Prostate gland (tissue), 2 donors: ENCODE measurements at regions not wholly inside any gene's neighbourhood (a gene's known extent, or its start where the extent isn't known, plus 50 kb on each side); places are given as distances from the start of the nearest gene placed in this dataset.

Experiments
- DNase-seq: peaks from one replicate; pipeline ENCODE4 v3.0.0-alpha.2; 2019; ENCODE audit warnings: low spot score
- H3K27ac ChIP-seq, 2 donors: fragments of 200-600 bp; sonication (generic); 2 replicates each; pipeline ENCODE4 v1.5.1; 2017 to 2019
- H3K27me3 ChIP-seq: fragments of 200-600 bp; sonication (generic); replicated peaks from 2 replicates; pipeline ENCODE4 v1.5.1; 2019; ENCODE audit not compliant: insufficient read depth
- H3K36me3 ChIP-seq, 2 donors: fragments of 200-600 bp; sonication (generic); 1 replicate in 1 of 2; 2 replicates in 1 of 2; pipeline versions ENCODE4 v1.5.1 to v1.8.1; 2017 to 2019
- H3K4me1 ChIP-seq: fragments of 200-600 bp; sonication (generic); replicated peaks from 2 replicates; pipeline ENCODE4 v1.5.1; 2019
- H3K4me3 ChIP-seq, 2 donors: fragments of 200-600 bp; sonication (generic); 2 replicates each; pipeline ENCODE4 v1.5.1; 2017 to 2019
- H3K9me3 ChIP-seq: fragments of 200-600 bp; sonication (generic); 2 replicates; pipeline ENCODE4 v1.5.1; 2017
- CTCF ChIP-seq, 4 experiments: fragments of 200-600 bp in 2 of 4; fragments of 450-650 bp in 2 of 4; sonication (generic) in 2 of 4; IDR thresholded peaks; 1 replicate in 3 of 4; 2 replicates in 1 of 4; pipeline ENCODE4 v1.5.1; 2016 to 2019; ENCODE audit warnings: antibody characterized with exemption in 4 of 4, mild to moderate bottlenecking in 2 of 4, moderate library complexity in 2 of 4
- POLR2A ChIP-seq: fragments of 450-650 bp; IDR thresholded peaks from one replicate; pipeline ENCODE4 v1.6.1; 2016; ENCODE audit warnings: antibody characterized with exemption, mild to moderate bottlenecking
- POLR2AphosphoS5 ChIP-seq: sonication (generic); formaldehyde crosslinking; IDR thresholded peaks from one replicate; pipeline ENCODE4 v1.6.1; 2017; ENCODE audit warnings: antibody characterized with exemption
- WGBS: methylation state at CpG from one replicate; pipeline ENCODE4 v1.1.5; 2018; 5-methylcytosine and 5-hydroxymethylcytosine counted together
- intact Hi-C: fragments of 100-400 bp; cut with DNase I; formaldehyde crosslinking; loops from one replicate; pipeline ENCODE4 v1.14.2; 2022

- no peak overlapping the region for H3K4me3 ChIP-seq
- DNase-seq: no peak
- 80% methylated on average over 2 of the region's 2 CpGs for WGBS
- intact Hi-C loops: no loop called here
- no peaks in the 10 kb centered on the region for H3K4me1 ChIP-seq
- no peaks in the 10 kb centered on the region for H3K9me3 ChIP-seq
- H3K36me3 ChIP-seq: no peaks in the 10 kb centered on the region
- TF ChIP-seq POLR2A: no peak
- no peak for TF ChIP-seq CTCF (IDR thresholded peaks at IDR 0.05)
- TF ChIP-seq POLR2AphosphoS5: no peak
- no peak overlapping the region for H3K27ac ChIP-seq
- H3K27me3 ChIP-seq: no peaks in the 10 kb centered on the region
Observed at GRCh38 chr4:22245294-22245693, 270.6 kb downstream of the ADGRA3 start.

- intact Hi-C loops: no loop called here
- Histone ChIP-seq H3K9me3 (no peaks in the 10 kb centered on the region), H3K27ac (no peak overlapping the region), H3K36me3 (no peaks in the 10 kb centered on the region), H3K4me3 (no peak overlapping the region), H3K27me3 (no peaks in the 10 kb centered on the region), H3K4me1 (no peaks in the 10 kb centered on the region)
- no peak for DNase-seq
- WGBS: 48% methylated on average over 2 of the region's 2 CpGs
- TF ChIP-seq CTCF (IDR thresholded peaks at IDR 0.05) (no peak), POLR2AphosphoS5 (no peak), POLR2A (no peak)
Observed at GRCh38 chr4:22241415-22241814, 274.5 kb downstream of the ADGRA3 start.

GRCh38 chr4:22240814-22241213 lies 275.1 kb downstream of the ADGRA3 start:
- TF ChIP-seq POLR2AphosphoS5: no peak
- TF ChIP-seq POLR2A: no peak
- no peak for TF ChIP-seq CTCF (IDR thresholded peaks at IDR 0.05)
- H3K27me3 ChIP-seq: no peaks in the 10 kb centered on the region
- no peaks in the 10 kb centered on the region for H3K36me3 ChIP-seq
- intact Hi-C loops: no loop called here
- H3K27ac ChIP-seq: no peak overlapping the region
- 54% methylated on average over 4 of the region's 4 CpGs for WGBS
- H3K4me3 ChIP-seq: no peak overlapping the region
- H3K9me3 ChIP-seq: no peaks in the 10 kb centered on the region
- H3K4me1 ChIP-seq: no peaks in the 10 kb centered on the region
- DNase-seq: no peak

- Histone ChIP-seq H3K4me3 (no peak overlapping the region), H3K9me3 (no peaks in the 10 kb centered on the region), H3K4me1 (no peaks in the 10 kb centered on the region), H3K36me3 (no peaks in the 10 kb centered on the region), H3K27ac (no peak overlapping the region), H3K27me3 (no peaks in the 10 kb centered on the region)
- intact Hi-C loops: no loop called here
- DNase-seq: no peak
- no peak for TF ChIP-seq POLR2A
- no peak for TF ChIP-seq POLR2AphosphoS5
- TF ChIP-seq CTCF (IDR thresholded peaks at IDR 0.05): no peak
- WGBS: 52% methylated on average over 5 of the region's 5 CpGs
Observed at GRCh38 chr4:22238742-22239141, 277.1 kb downstream of the ADGRA3 start.

GRCh38 chr4:22237846-22238494 lies 277.9 kb downstream of the ADGRA3 start:
- H3K9me3 ChIP-seq: no peaks in the 10 kb centered on the region
- no peak for DNase-seq
- H3K27ac ChIP-seq: no peak overlapping the region
- no peaks in the 10 kb centered on the region for H3K27me3 ChIP-seq
- TF ChIP-seq POLR2AphosphoS5 (no peak), POLR2A (no peak), CTCF (IDR thresholded peaks at IDR 0.05) (no peak)
- no peaks in the 10 kb centered on the region for H3K4me1 ChIP-seq
- no peaks in the 10 kb centered on the region for H3K36me3 ChIP-seq
- 25% methylated on average over 10 of the region's 10 CpGs for WGBS
- no peak overlapping the region for H3K4me3 ChIP-seq
- intact Hi-C loops: no loop called here
